ENCODE measurements at regions not wholly inside any gene's neighbourhood (a gene's known extent, or its start where the extent isn't known, plus 50 kb on each side); places are given as distances from the start of the nearest gene placed in this dataset.

DNA sequence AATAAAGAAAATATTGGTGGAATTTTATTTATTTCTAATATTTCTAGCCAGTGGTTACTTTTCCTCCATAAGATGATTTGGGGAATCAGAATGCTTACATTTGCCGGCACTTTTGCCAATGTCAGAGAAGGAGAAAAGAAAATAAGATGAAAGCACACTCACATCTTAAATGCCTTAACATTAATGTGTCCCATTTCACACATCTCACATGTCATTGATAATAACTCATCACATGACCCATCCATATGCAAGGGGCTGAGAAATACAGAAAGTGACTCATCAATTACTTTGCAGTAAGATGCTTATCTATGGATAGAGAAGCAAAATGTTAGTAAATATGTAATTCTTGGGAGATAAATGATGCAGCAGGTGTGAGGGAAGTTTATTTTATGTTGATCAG lies 1531.0 kb downstream of the PCDH7 start:
- TF ChIP-seq CTCF (IDR thresholded peaks at IDR 0.05) (no peak), EZH2phosphoT487 (IDR thresholded peaks at IDR 0.05) (no peak), EZH2 (IDR thresholded peaks at IDR 0.05) (no peak)

Measured in neural progenitor cell (in vitro differentiated cells).